ENCODE measurements at regions not wholly inside any gene's neighbourhood (a gene's known extent, or its start where the extent isn't known, plus 50 kb on each side); places are given as distances from the start of the nearest gene placed in this dataset.

- no peak for DNase-seq
Measured at GRCh38 chr14:34243401-34243800, 218.6 kb downstream of the SPTSSA start.

- no peak for DNase-seq
Measured at GRCh38 chr14:34243001-34243400, 219.0 kb downstream of the SPTSSA start.

DNA sequence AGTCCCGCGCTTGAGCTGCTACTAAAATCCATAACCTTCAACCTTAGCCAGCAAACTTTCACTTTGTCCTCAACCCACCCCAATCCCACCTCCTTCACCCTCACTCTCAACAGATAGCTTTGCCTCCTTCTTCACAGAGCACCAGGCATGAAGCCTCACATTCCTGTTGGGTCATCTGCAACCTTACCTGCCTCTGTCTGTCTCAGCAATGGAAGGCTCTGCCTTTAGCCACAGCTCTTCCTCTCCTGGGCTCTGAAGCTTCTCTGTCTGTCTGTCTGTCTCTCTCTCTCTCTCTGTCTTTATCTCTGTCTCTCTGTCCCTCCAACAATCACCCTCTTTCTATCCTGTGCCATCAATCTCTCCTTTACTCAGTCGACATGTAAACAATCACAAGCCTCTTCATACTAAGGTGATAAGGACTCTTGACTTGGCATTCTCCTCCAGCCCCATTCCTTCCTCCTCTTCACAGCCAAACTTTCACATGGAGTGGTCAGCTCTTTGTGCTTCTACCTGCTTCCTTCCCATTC, 220.8 kb downstream of the SPTSSA start:
- DNase-seq: no peak

GRCh38 chr14:34238610-34239009, 223.4 kb downstream of the SPTSSA start:
- no peak for DNase-seq

- no peak for DNase-seq
Measured at GRCh38 chr14:34237677-34238076, 224.4 kb downstream of the SPTSSA start.

DNA sequence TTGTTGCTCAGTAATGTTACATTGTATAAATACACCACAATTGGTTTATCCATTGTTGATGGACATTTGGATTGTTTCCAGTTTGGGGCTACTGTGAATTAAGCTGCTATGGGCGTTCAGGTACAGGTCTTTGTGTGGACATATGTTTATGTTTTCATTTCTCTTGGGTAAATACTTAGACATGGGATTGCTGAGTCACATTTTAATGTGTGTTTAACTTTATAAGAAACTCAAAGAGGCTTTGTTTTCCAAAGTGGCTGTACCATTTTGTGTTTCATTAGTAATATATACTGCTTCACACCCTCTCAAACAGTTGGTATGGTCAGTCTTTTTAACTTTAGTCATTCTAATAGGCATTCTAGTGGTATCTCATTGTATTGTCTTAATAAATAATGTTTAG, 225.0 kb downstream of the SPTSSA start:
- DNase-seq: no peak

GRCh38 chr14:34235643-34236300, 226.3 kb downstream of the SPTSSA start:
- no peak for DNase-seq

DNA sequence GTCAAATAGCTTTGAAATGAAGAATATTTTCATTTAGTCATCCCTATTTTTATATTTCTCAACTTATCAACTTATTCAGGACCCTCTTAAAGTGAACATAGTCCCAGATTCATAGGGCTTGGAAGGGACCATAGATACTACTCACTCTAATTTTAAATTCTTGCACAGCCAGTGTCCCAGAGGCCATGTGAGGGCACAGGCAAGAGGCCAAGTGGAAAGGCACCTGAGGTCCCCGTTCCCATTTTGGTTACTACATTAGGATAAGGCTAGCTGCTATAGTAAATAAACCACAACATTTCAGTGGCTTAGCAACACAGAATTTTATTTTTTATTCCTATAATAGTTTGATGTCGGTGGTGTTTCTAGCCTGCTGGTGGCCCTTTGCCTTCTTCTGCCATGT, 227.8 kb downstream of the SPTSSA start:
- DNase-seq: no peak

DNA sequence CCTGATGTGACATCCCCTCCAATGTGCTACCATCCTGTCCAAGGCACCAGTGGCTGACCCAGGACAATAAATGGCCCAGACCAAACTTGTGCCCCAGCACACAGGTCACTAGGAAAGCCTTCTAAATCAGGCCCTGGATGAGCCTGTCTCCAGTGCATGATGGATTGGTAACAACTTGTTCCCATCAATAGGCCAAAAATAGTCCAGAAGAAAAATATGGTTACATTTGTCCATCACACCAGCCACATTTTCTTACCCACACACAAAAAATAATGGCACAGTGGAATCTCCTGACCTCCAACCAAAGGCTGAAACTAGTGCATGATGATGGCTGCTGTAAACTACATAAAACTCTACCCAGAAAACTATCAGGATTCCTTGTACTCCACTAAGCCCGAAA, 228.4 kb downstream of the SPTSSA start:
- DNase-seq: no peak

DNA sequence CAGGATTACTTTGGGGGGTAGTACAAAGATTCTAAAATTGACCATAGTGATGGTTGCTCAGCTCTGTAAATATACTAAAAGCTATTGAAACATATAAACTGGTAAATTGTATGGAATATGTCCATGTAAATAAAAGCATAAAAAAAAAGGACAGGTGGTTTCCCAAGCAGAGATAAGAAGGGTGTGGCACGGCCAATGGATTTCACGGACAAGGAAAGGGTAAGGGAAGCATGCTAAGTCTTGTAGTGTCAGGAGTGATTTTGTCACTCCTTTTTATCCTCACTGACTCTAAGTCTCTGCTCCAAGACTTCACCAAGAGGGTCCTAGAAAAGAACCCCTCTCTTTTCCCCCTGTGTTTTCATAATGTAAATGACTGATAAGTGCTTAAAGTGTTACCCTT, 229.2 kb downstream of the SPTSSA start:
- DNase-seq: no peak

DNA sequence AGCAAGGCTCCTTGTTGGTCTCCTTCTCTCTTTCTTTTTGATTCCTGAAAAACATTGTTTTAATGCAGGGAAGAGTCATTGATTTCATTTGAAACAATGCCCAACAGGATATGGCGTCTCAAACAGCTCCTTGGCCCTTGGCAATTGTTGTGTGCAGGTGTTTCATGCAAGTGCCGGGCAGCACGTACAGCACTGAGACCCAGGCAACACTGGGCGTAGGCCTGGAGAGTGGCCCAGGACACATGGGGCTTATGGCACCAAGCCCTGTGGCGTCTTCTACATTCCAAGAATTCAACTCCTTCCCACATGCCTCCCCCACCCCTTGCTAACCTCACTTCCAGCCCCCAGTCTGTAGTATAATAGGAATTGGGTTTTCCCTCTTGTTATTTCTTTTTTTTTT, 230.4 kb downstream of the SPTSSA start:
- peak; percentile 49 for DNase-seq

- DNase-seq: no peak
Measured at GRCh38 chr14:34229140-34229539, 232.9 kb downstream of the SPTSSA start.

GRCh38 chr14:34228650-34228976, 233.4 kb downstream of the SPTSSA start:
- DNase-seq: no peak

- DNase-seq: peak; percentile 80
Measured at GRCh38 chr14:34227834-34228649, 234.0 kb downstream of the SPTSSA start.

- DNase-seq: no peak
Measured at GRCh38 chr14:34224221-34224620, 237.8 kb downstream of the SPTSSA start.

- no peak for DNase-seq
Measured at GRCh38 chr14:34223373-34224148, 238.5 kb downstream of the SPTSSA start.

- DNase-seq: no peak
Measured at GRCh38 chr14:34222867-34223266, 239.2 kb downstream of the SPTSSA start.

DNA sequence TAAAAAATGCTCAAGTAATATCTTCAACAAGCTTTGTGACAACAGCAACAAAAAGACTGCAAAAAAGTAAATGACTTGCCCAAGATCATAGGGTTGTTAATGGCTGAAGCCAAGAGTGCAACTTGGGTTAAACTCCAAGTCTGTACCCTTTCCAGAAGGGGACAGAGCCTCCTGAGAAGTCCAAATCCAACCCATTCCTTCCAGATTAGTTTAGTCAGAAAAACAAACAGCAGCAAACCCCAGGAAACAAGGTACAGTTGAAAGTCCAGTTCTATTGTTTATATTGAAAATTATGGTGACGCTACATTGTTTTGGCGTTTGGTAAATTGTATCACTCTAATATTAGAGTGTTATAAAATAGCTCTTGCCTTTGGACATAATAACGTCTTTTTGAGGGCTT, 239.9 kb downstream of the SPTSSA start:
- no peak for DNase-seq

DNA sequence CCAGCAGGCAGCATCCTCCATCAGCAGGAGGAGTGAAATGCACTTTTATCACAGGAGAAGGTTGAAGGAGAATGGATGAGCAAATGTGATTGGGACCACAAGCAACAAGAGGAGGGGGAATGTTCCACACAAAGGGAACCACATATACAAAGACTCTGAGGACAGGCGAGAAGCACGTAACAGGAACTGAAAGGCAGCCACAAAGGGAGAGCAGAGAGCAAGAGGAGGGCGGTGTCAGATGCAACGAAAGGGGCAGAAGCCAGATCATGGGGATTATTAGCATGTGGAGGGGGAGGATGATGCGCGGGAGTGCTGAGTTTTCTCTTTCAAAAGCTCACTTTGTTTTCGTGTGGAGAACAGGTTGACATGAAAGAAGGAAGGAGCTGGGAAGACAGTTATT, 241.1 kb downstream of the SPTSSA start:
- no peak for DNase-seq

- no peak for DNase-seq
Measured at GRCh38 chr14:34220378-34220706, 241.7 kb downstream of the SPTSSA start.

GRCh38 chr14:34219661-34220377, 242.2 kb downstream of the SPTSSA start:
- DNase-seq: no peak

DNA sequence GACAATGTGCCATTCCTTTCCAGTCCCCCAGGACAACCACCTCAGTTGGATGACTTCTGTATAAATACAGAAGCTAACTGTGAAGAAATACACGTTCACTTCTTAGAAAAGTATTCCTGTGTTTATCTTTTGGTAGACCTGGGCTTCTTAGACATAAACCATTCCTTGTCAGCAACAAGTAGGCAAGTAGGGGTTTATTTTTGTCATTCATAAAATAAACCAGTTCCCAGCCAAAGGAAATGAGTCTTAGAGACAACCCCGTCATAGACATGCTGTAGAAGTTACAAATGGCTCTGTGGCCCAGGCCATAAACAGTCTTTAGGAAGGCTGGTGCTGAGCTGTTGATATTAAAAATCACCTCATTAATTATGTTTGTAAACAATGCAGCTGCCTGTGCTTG, 243.2 kb downstream of the SPTSSA start:
- DNase-seq: no peak
